ENCODE measurements at regions not wholly inside any gene's neighbourhood (a gene's known extent, or its start where the extent isn't known, plus 50 kb on each side); places are given as distances from the start of the nearest gene placed in this dataset.

DNA sequence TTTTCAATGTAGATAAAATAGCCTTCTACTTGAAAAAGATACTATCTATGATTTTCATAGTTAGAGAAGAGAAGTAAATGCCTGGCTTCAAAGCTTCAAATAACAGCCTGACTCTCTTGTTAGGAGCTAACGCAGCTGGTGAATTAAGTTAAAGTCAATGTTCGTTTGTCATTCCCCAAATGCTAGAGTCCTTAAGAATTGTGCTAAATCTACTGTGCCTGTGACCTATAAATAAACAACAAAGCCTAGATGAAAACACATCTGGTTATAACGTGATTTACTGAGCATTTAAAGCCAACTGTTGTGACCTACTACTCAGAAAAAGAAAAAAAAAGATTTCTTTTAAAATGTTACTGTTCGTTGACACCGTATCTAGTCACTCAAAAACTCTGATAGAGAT, 134.7 kb downstream of the POLR1F start:
- TF ChIP-seq, protein P1, sequence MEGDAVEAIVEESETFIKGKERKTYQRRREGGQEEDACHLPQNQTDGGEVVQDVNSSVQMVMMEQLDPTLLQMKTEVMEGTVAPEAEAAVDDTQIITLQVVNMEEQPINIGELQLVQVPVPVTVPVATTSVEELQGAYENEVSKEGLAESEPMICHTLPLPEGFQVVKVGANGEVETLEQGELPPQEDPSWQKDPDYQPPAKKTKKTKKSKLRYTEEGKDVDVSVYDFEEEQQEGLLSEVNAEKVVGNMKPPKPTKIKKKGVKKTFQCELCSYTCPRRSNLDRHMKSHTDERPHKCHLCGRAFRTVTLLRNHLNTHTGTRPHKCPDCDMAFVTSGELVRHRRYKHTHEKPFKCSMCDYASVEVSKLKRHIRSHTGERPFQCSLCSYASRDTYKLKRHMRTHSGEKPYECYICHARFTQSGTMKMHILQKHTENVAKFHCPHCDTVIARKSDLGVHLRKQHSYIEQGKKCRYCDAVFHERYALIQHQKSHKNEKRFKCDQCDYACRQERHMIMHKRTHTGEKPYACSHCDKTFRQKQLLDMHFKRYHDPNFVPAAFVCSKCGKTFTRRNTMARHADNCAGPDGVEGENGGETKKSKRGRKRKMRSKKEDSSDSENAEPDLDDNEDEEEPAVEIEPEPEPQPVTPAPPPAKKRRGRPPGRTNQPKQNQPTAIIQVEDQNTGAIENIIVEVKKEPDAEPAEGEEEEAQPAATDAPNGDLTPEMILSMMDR (IDR thresholded peaks at IDR 0.05): no peak
- no peak for TF ChIP-seq EZH2 (IDR thresholded peaks at IDR 0.05)
- TF ChIP-seq EZH2phosphoT487 (IDR thresholded peaks at IDR 0.05): no peak
